Skin epidermis (tissue), 12 donors: ENCODE measurements at regions not wholly inside any gene's neighbourhood (a gene's known extent, or its start where the extent isn't known, plus 50 kb on each side); places are given as distances from the start of the nearest gene placed in this dataset.
"Not testable (repeated sequence)": the region's sequence is repeated elsewhere in the genome, so short reads cannot be mapped to it uniquely, and the experiment has no call there.

ENCODE experiments used
- H3K27ac ChIP-seq, 21 experiments: fragments of 200-600 bp; sonication (generic) in 11 of 21; one replicate each; pipeline ENCODE4 v1.5.0; 2020; ENCODE audit warnings: mild to moderate bottlenecking in 3 of 21, inconsistent platforms in 2 of 21, moderate library complexity in 2 of 21
- H3K4me3 ChIP-seq, 7 experiments: fragments of 200-600 bp; sonication (generic) in 2 of 7; one replicate each; pipeline ENCODE4 v1.5.0; 2020; ENCODE audit warnings: inconsistent platforms in 2 of 7, mild to moderate bottlenecking in 2 of 7, moderate library complexity in 1 of 7

DNA sequence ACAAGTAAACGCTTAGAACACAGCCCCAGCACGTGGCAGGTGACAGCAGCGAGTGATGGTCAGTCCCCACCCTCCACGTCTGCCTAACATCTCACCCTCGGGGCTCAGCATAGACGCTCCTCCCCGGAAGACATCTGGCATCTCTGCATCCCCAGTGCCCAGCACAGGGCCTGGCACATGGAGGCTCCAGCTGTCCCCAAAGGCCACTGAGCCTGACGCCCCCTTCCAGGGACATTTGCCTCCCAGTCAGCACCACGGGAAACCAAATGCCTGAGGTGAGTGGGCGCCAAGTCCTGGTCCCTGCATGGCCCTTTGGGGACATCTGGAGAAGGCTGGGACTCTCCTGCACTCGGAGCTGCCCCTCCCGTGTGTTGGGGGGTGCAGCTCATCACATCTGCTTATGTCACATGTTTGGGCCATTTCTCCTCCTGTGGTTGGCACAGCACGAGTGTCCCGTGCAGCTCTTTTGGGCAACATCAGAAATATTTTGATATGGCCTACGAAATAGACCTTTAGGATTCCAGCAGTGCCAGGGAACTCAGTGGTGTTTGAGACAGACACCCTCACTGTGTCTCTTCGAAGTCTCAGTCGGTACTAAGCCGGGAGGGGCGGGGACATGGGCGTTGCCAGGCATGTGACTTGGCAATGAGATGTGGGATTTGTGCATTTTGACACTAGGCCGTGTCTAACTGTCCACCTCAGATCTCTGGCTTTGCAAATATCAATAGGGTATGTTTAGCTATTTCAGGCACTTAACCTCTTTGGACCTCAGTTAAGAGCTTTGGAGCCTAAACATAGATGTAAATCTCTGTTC lies 315.0 kb downstream of the PTPRU start:
- no peak overlapping the region for H3K4me3 ChIP-seq
- H3K27ac ChIP-seq, result no peak overlapping the region

DNA sequence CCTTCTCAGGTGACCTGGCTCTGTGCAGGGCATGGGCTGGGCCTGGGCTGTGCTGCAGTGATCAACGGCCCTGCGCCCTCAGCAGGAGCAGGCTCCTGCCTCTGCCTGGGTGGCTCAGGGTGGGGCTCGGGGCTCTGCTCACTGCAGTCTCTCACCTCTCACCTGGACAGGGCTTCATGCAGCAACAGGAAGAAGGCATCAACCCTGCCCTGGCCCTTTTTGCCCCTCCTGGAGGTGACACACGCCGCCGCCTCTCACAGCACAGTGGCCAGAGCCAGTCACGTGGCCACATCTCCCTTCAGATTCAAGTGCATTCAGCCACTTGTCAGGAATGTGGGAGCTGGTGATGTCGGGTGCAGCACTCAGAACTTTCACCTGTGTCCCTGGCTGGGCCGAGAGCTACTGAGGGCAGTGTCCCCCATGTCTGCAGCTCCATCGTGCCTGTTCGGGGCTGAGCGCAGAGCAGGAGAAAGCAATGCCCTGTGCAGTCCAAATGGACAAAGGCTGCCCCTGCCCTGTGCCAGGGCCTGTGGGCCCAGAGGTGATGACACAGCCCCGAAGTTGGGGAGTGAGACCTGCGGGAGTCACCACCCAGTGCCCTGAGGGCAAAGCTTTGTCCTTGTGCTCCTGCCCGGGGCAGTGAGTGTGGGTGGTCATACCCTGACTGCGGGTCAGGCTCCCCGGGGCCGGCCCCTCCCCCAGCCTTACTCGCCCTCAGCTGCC lies 314.0 kb downstream of the PTPRU start:
- no peak overlapping the region for H3K27ac ChIP-seq

DNA sequence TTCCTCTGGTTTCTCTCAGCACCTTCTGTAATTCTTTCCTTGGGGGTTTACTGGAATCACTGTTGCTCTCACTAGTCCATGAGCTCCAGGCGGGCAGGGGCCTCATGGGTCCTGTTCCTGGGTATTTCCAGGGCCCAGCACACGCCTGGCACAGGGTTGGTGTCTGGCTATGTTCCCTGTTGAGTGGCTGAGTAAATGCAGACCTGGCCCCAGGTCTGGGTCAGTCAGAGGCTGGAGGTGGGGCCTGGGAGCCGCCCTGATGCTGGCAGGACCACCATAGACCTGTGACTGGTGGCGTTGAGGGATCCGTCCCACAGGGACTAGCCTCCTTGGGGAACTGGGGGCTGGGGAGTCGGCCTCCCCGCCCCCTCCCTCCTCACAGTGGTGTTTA lies 313.4 kb downstream of the PTPRU start:
- H3K4me3 ChIP-seq, result not testable (repeated sequence)

More for the DNA sequence above, 314.0 kb downstream of the PTPRU start:
- H3K4me3 ChIP-seq, result no peak overlapping the region

GRCh38 chr1:29549001-29549400 lies 312.7 kb downstream of the PTPRU start:
- Histone ChIP-seq H3K4me3 (no peak overlapping the region), H3K27ac (no peak overlapping the region)

More for the DNA sequence above, 313.4 kb downstream of the PTPRU start:
- H3K27ac ChIP-seq, result not testable (repeated sequence)

DNA sequence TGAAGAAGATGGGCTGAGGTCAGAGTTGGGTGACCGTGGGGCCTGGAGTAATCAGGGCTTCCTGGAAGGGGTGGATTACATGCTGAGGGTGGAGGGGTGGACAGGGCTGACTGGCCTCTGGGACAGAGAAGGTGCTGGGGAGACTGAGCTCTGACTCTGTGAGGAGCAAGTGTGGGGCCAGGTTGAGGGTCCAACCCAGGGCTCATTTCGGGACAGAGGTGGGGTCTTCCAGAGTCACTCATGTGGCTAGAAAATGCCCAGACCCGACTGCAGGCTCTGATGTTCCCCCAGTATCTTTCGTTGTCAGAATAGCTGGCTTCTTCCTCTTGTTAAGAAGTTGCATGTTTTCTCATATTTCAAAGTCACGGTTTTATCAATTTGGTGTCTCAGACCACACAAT lies 311.8 kb downstream of the PTPRU start:
- Histone ChIP-seq H3K4me3 (no peak overlapping the region), H3K27ac (no peak overlapping the region)

- no peak overlapping the region for H3K27ac ChIP-seq
- H3K4me3 ChIP-seq, result no peak overlapping the region
These were observed 311.0 kb downstream of the PTPRU start for GRCh38 chr1:29547300-29547699.

DNA sequence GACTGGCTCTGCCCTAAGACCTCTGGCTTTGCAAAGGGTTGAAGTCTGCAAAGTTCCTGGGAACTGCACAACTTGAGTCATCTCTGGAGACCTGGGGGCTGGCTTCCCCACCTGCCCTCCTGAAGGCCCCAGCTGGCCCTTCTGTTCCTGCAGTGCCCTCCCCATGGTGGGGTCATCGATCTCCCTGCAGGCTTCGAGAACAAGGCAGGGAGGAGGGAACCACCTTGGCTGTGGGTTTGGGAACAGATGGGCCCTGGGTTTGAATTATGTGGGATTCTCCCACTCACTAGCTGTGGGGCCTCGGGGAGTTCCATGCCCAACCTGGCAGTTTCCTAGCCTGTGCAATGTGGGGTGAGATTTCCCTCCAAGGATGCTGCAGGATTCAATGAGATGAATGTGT lies 310.2 kb downstream of the PTPRU start:
- H3K27ac ChIP-seq, result no peak overlapping the region
- no peak overlapping the region for H3K4me3 ChIP-seq

- Histone ChIP-seq H3K27ac (no peak overlapping the region), H3K4me3 (no peak overlapping the region)
These were observed 308.1 kb downstream of the PTPRU start for GRCh38 chr1:29544406-29544805.

GRCh38 chr1:29543586-29543985 lies 307.3 kb downstream of the PTPRU start:
- no peak overlapping the region for H3K4me3 ChIP-seq

DNA sequence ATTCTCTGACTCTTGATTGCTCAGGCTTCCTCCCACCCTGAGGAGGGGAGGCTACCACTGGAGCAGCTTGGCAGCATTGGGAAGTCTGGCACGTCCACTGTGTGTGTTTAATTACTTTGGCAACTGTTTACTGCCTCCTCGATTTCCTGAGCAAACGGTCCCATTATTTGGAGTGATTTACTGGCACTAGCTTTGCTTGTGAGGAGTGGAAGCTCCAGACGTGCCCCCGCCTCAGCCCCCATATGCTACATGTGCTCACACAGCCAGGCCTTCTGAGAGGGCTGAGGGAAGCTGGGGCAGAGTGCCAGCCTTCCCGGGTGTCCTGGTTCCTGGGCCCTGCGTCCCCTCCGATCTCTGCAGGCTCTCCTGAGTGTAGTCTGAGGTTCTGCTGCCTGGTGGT lies 306.2 kb downstream of the PTPRU start:
- Histone ChIP-seq H3K4me3 (no peak overlapping the region), H3K27ac (no peak overlapping the region)

More at GRCh38 chr1:29543586-29543985, 307.3 kb downstream of the PTPRU start:
- no peak overlapping the region for H3K27ac ChIP-seq

DNA sequence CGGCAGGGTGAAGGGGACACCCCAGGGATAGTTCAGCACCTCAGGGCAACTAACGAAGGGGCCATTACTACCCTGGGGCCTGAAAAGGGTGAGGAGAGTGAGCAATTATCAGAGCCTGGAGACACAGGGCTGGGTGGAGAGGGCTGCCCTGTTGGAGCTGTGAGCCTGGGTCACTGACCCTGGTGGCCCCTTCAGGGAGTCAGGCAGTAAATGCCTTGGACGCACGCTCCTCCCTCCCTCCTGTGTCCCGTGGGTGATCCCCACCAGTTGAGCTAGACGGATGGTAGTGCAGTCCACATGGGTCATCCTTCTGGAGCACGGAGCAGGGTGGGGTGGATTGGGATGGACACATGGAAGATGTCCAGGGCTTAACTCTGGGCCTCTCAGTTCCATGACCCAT lies 305.3 kb downstream of the PTPRU start:
- H3K4me3 ChIP-seq, result no peak overlapping the region
- H3K27ac ChIP-seq, result no peak overlapping the region

DNA sequence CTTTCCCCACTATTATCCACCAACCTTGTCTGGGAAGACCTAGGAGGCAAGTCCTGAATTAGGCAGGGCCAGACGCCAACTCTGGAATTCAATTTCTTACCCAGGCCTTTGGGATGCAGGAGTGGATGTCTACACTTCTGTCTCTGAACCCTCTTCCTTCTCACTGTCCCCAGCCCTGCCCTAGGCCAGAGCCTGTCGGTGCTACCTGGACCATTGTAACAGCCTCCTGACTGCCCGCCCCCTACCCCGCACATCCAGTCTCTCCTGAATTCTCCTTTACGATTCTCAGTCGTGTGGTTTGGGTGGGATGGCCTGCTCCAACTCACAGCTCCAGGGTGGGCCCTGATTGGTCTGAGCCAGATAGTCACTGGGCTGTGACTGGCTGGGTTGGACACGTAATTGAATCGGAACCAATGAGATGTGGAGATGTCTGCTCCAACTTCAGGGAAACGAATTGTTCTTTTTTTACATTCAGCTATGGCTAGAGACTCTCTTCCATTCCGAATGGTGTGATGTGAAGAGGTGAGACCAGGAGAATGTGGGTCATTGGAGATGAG lies 304.6 kb downstream of the PTPRU start:
- Histone ChIP-seq H3K27ac (no peak overlapping the region), H3K4me3 (no peak overlapping the region)

DNA sequence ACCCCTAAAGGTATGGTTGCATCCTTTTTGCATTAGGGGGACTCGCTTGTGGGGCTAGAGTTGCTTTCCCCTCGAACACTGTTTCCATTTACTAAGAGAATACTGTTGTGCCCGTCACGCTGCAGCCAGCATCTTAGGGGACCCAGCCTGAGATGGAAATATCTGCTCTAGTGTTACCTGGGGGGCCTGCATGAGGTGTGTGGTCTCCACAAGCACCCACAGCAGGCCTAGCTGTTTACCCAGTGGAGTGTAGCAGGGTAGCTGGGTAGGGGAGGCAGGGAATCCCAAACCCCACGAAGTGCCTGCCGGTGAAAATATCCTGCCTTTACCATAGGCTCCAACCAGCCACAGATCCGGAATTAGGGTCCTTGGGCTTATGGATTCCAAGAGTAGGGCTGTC lies 303.6 kb downstream of the PTPRU start:
- no peak overlapping the region for H3K4me3 ChIP-seq
- no peak overlapping the region for H3K27ac ChIP-seq

- Histone ChIP-seq H3K4me3 (no peak overlapping the region), H3K27ac (no peak overlapping the region)
These were observed 302.3 kb downstream of the PTPRU start for GRCh38 chr1:29538586-29538985.

DNA sequence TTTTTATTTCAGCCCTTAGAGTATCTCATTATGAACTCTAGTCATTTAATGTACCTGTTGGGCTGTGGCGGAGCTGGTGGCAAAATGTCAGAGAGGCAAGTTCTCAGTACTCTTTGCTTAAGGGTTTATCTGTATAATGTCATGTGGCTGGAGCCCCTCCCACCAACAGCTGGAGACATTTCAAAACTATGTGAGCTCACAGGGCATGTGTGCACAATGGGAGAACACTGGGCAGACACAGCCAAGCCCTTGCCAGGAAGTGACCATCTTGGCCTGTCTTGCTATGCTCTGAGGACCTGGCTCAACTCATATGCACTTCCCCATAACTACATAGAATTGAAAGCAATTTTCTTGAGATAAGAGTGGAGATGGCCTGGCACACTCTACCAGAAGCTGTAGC lies 296.4 kb downstream of the PTPRU start:
- no peak overlapping the region for H3K4me3 ChIP-seq
- H3K27ac ChIP-seq, result no peak overlapping the region

- H3K4me3 ChIP-seq, result no peak overlapping the region
- H3K27ac ChIP-seq, result no peak overlapping the region
These were observed 296.0 kb downstream of the PTPRU start for GRCh38 chr1:29532285-29532684.

DNA sequence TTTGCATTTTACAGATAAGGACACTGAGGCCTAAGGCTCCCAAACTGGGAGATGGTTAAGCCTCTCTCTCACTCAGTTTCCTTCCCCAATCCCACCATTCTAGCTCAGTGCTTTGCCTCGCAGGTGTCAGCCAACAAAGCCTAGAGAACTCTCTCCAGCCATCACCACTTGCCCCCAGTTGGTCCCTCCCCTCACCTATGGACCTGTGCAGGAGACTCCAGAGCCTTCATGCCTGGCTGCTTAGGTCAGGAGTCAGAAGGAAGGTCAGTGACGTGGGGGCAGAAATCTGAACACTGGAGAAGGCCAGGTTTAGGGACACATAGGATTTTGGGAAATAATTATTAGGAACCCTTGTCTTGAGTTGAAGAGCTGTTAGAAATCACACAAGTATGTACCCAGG lies 295.3 kb downstream of the PTPRU start:
- Histone ChIP-seq H3K27ac (no peak overlapping the region), H3K4me3 (no peak overlapping the region)

DNA sequence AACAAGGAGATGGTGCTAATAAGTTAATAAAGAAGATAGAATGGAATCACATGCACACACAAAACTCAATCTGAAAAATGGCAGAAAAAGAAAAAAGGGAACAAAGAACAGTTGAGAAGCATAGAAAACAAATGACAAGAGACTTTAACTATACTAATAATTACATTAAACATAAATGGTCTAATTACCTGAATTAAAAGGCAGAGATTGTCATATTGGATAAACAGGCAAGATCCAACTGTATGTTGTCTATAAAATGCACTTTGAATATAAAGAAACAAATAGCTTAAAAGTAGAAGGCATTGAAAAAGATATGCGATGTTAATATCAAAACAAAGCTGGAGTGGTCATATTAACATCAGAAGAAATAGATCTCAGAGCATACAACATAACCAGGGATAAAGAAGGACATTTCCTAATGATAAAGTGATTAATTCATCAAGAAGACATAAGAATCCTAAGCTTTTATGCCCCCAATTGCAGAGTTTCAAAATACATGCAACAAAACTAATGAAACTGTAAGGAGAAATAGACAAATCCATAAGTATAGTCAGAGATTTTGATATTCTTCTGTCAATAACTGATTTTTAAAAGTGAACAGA lies 293.5 kb downstream of the PTPRU start:
- H3K27ac ChIP-seq, result no peak overlapping the region

GRCh38 chr1:29527314-29528004 lies 291.1 kb downstream of the PTPRU start:
- Histone ChIP-seq H3K4me3 (no peak overlapping the region), H3K27ac (no peak overlapping the region)

More for the DNA sequence above, 293.5 kb downstream of the PTPRU start:
- H3K4me3 ChIP-seq, result no peak overlapping the region

DNA sequence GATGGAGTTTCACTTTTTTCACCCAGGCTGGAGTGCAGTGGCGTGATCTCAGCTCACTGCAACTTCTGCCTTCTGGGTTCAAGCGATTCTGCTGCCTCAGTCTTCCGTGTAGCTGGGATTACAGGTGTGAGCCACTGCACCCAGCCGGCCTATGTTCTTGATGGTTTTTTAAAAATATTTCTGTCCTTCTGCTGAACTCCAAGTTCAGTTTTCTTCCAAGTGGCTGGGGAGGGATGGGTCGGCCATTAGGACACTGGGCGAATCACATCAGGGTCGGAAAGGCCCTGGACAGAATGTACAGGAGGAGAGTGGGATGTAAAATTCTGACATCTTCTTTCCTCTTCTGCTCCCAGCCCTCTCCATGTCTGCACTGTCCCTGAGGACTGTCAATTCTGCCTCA lies 289.6 kb downstream of the PTPRU start:
- no peak overlapping the region for H3K4me3 ChIP-seq
- no peak overlapping the region for H3K27ac ChIP-seq
